GM12872 (cell line): ENCODE measurements at regions not wholly inside any gene's neighbourhood (a gene's known extent, or its start where the extent isn't known, plus 50 kb on each side); places are given as distances from the start of the nearest gene placed in this dataset.

ENCODE experiments used
- CTCF ChIP-seq: IDR thresholded peaks from 3 replicates; pipeline ENCODE4 v1.5.1; 2011; ENCODE audit warnings: low read depth, mild to moderate bottlenecking, low read length, moderate library complexity; ENCODE audit not compliant: insufficient read depth

- TF ChIP-seq CTCF: no peak
Observed at GRCh38 chr20:22678678-22679077, 94.3 kb upstream of the FOXA2 start.

- no peak for TF ChIP-seq CTCF
Observed at GRCh38 chr20:22679197-22679596, 94.8 kb upstream of the FOXA2 start.

- TF ChIP-seq CTCF: no peak
Observed at GRCh38 chr20:22680031-22680740, 95.8 kb upstream of the FOXA2 start.

DNA sequence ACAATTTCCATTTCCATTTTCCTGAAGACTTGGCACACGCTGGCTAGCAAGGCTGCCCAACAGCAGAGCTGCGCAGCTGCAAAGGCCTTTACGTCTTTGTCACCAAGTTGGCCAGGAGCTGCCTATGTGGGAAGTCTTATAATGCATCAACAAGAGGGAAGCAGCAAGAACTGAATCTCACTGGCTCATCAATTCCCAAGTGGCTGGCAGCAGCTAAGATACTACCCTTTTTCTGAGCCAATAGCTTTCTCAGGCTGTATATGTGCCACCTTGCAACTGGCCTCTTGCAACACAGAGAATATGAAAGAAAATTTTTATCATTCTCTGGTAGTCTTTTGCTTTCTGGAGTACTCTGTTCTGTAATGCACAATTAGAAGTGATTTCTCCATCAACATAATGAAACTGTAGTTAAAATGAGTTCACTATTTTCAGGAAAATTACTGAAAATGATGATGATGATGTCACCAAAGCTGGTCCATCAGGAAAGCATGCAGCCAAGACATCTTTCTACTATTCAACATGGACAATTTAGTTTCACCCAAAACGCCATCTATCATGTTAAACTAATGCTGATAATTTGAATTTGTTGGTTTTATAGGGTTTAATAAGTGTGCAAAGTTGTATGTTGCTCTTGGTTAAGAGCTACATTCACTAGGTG lies 97.3 kb upstream of the FOXA2 start:
- no peak for TF ChIP-seq CTCF

DNA sequence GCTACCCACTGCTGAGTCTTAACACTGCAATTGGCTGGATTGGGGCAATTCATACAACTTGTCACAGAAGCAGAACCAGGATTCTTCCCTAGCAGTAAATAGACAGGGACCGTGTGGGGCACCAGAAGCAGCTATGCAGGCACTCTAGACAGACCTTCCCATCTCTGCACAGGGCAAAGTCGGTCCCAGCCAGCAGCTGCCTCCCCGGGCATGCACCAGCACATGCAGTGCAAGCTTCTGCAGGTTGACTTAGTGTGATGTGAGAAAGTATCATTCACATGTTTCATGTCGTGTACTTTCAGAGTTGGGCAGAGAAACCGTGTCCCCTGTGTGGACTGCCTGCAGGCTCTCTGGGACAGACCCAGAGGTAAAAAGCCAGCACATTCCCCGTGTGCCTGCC lies 98.0 kb upstream of the FOXA2 start:
- TF ChIP-seq CTCF: no peak

DNA sequence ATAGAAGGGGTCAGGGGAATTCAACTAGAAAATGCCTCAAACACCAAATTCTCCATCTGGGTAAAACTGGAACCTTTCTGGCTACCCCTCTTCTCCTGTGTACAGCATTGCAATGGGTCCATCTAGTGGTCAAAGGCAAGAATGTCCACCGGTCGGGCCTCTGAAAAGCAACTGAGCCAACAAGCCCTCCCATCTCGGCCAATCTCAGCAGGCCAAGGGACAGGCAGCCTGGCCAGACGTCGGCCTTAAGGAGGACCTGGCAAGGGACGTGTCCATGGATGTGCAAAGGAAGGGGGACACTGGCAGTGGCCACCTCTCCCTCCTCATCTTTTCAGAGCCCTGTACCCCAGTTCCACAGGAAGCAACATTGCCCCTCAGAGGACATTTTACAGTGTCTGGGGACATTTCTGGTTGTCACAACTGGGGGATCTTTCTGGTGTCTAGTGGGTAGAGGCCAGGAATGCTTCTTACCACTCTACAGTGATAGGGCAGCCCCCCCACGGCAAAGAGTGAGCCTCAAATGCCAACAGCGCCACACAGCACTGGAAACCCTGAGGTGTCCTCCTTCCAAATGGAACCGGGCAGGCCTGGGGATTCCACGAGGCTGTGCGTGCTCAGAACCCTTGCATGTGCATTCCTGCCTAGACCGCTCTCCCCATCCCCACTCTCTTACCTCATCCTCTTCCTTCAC lies 99.8 kb upstream of the FOXA2 start:
- peak; percentile 89 for TF ChIP-seq CTCF

DNA sequence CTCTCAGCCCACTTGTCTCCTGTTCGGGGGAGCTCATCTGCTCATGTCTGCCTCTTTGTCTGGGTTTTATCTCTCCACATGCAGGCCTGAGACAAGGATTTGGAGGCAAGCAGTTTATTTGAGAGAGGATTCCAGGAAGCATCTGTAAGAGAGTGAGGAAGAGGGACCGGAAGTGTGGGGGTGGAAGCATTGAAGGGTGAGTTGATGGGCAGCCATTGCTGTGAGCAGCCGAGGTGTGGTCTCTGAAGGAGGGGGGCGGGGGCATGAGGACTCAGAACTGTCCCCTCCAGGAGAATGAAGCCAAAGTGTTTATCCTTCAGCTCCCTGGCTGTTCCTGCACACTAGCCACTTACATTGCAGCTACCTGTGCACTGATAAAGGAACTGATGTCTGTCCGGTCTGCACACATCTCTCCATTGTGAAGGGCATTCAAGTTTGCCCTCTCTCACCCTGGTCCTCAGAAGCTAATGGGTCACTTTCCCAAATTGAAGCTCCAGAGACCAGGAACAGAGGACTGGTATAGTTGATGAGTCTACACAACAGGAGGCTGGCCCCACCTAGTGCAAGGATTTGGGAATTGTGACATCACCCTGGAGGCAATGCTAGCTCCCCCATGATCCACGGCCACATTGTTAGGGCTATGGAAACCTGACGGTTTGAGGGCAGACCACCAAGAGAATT lies 100.5 kb upstream of the FOXA2 start:
- TF ChIP-seq CTCF: no peak
